ENCODE measurements at regions not wholly inside any gene's neighbourhood (a gene's known extent, or its start where the extent isn't known, plus 50 kb on each side); places are given as distances from the start of the nearest gene placed in this dataset.

- no peak overlapping the region for H3K4me3 ChIP-seq (ENCODE audit: low read depth, low read length)
Measured at GRCh38 chr4:3831529-3832150, 65.5 kb downstream of the ADRA2C start.

GRCh38 chr4:3832536-3833220, 66.5 kb downstream of the ADRA2C start:
- no peak overlapping the region for H3K4me3 ChIP-seq (ENCODE audit: low read depth, low read length)

- no peak overlapping the region for H3K4me3 ChIP-seq (ENCODE audit: low read depth, low read length)
Measured at GRCh38 chr4:3833326-3833989, 67.3 kb downstream of the ADRA2C start.

- no peak overlapping the region for H3K4me3 ChIP-seq (ENCODE audit: low read depth, low read length)
Measured at GRCh38 chr4:3834186-3834662, 68.0 kb downstream of the ADRA2C start.

GRCh38 chr4:3834663-3835521, 68.7 kb downstream of the ADRA2C start:
- no peak overlapping the region for H3K4me3 ChIP-seq (ENCODE audit: low read depth, low read length)

GRCh38 chr4:3835527-3836405, 69.6 kb downstream of the ADRA2C start:
- H3K4me3 ChIP-seq (ENCODE audit: low read depth, low read length), result no peak overlapping the region

- H3K4me3 ChIP-seq (ENCODE audit: low read depth, low read length), result no peak overlapping the region
Measured at GRCh38 chr4:3836406-3836755, 70.2 kb downstream of the ADRA2C start.

- H3K4me3 ChIP-seq (ENCODE audit: low read depth, low read length), result no peak overlapping the region
Measured at GRCh38 chr4:3836756-3837601, 70.8 kb downstream of the ADRA2C start.

- H3K4me3 ChIP-seq (ENCODE audit: low read depth, low read length), result no peak overlapping the region
Measured at GRCh38 chr4:3838437-3839380, 72.5 kb downstream of the ADRA2C start.

GRCh38 chr4:3845094-3845743, 79.0 kb downstream of the ADRA2C start:
- no peak overlapping the region for H3K4me3 ChIP-seq (ENCODE audit: low read depth, low read length)

GRCh38 chr4:3845744-3846429, 79.7 kb downstream of the ADRA2C start:
- no peak overlapping the region for H3K4me3 ChIP-seq (ENCODE audit: low read depth, low read length)

GRCh38 chr4:3847211-3847940, 81.2 kb downstream of the ADRA2C start:
- no peak overlapping the region for H3K4me3 ChIP-seq (ENCODE audit: low read depth, low read length)

GRCh38 chr4:3848323-3848722, 82.1 kb downstream of the ADRA2C start:
- H3K4me3 ChIP-seq (ENCODE audit: low read depth, low read length), result no peak overlapping the region

- no peak overlapping the region for H3K4me3 ChIP-seq (ENCODE audit: low read depth, low read length)
Measured at GRCh38 chr4:3849140-3849539, 83.0 kb downstream of the ADRA2C start.

GRCh38 chr4:3850128-3850527, 83.9 kb downstream of the ADRA2C start:
- no peak overlapping the region for H3K4me3 ChIP-seq (ENCODE audit: low read depth, low read length)

GRCh38 chr4:3851211-3851610, 85.0 kb downstream of the ADRA2C start:
- H3K4me3 ChIP-seq (ENCODE audit: low read depth, low read length), result no peak overlapping the region

- no peak overlapping the region for H3K4me3 ChIP-seq (ENCODE audit: low read depth, low read length)
Measured at GRCh38 chr4:3851881-3852280, 85.7 kb downstream of the ADRA2C start.

All from iPS-11a (cell line).